GM04503 (cell line): ENCODE measurements at regions not wholly inside any gene's neighbourhood (a gene's known extent, or its start where the extent isn't known, plus 50 kb on each side); places are given as distances from the start of the nearest gene placed in this dataset.

Source experiments
- DNase-seq: peaks from one replicate; pipeline ENCODE4 v3.0.0-alpha.2; 2012; ENCODE audit warnings: low read depth

GRCh38 chr14:38762845-38763244 lies 340.2 kb downstream of the SEC23A start:
- DNase-seq = no peak

GRCh38 chr14:38762426-38762825 lies 340.6 kb downstream of the SEC23A start:
- DNase-seq = peak; percentile 18

- DNase-seq = no peak
Measured at GRCh38 chr14:38761033-38761432, 342.0 kb downstream of the SEC23A start.

GRCh38 chr14:38758661-38759060 lies 344.4 kb downstream of the SEC23A start:
- DNase-seq = no peak

GRCh38 chr14:38755036-38755435 lies 348.0 kb downstream of the SEC23A start:
- DNase-seq = no peak

- DNase-seq = no peak
Measured at GRCh38 chr14:38752750-38753149, 350.3 kb downstream of the SEC23A start.

GRCh38 chr14:38752341-38752740 lies 350.7 kb downstream of the SEC23A start:
- DNase-seq = no peak

GRCh38 chr14:38751459-38751858 lies 351.6 kb downstream of the SEC23A start:
- DNase-seq = no peak

- DNase-seq = no peak
Measured at GRCh38 chr14:38749936-38750335, 353.1 kb downstream of the SEC23A start.

GRCh38 chr14:38745861-38746260 lies 357.2 kb downstream of the SEC23A start:
- DNase-seq = no peak

GRCh38 chr14:38743966-38744584 lies 359.0 kb downstream of the SEC23A start:
- DNase-seq = no peak

GRCh38 chr14:38737686-38738407 lies 365.2 kb downstream of the SEC23A start:
- DNase-seq = no peak

- DNase-seq = no peak
Measured at GRCh38 chr14:38735005-38735404, 368.0 kb downstream of the SEC23A start.

- no peak for DNase-seq
Measured at GRCh38 chr14:38731962-38732361, 371.1 kb downstream of the SEC23A start.

GRCh38 chr14:38730420-38730819 lies 372.6 kb downstream of the SEC23A start:
- DNase-seq = no peak

GRCh38 chr14:38727731-38728130 lies 375.3 kb downstream of the SEC23A start:
- DNase-seq = no peak

- no peak for DNase-seq
Measured at GRCh38 chr14:38724621-38725020, 378.4 kb downstream of the SEC23A start.

GRCh38 chr14:38723959-38724358 lies 379.1 kb downstream of the SEC23A start:
- no peak for DNase-seq

- DNase-seq = no peak
Measured at GRCh38 chr14:38723277-38723676, 379.8 kb downstream of the SEC23A start.

GRCh38 chr14:38721822-38722431 lies 381.1 kb downstream of the SEC23A start:
- peak; percentile 15 for DNase-seq

GRCh38 chr14:38718519-38718918 lies 384.5 kb downstream of the SEC23A start:
- no peak for DNase-seq

GRCh38 chr14:38716926-38717325 lies 386.1 kb downstream of the SEC23A start:
- DNase-seq = no peak

- no peak for DNase-seq
Measured at GRCh38 chr14:38710881-38711280, 392.2 kb downstream of the SEC23A start.
